ENCODE measurements at regions not wholly inside any gene's neighbourhood (a gene's known extent, or its start where the extent isn't known, plus 50 kb on each side); places are given as distances from the start of the nearest gene placed in this dataset.
"Not testable (repeated sequence)": the region's sequence is repeated elsewhere in the genome, so short reads cannot be mapped to it uniquely, and the experiment has no call there.

- DNase-seq (ENCODE audit: low read depth in 3 of 3, low spot score in 1 of 3): no peak
Observed at GRCh38 chr12:91278126-91278525, 95.5 kb upstream of the DCN start.

- no peak for DNase-seq (ENCODE audit: low read depth in 3 of 3, low spot score in 1 of 3)
Observed at GRCh38 chr12:91276509-91276908, 93.9 kb upstream of the DCN start.

- DNase-seq (ENCODE audit: low read depth in 3 of 3, low spot score in 1 of 3): no peak
Observed at GRCh38 chr12:91275321-91275720, 92.7 kb upstream of the DCN start.

GRCh38 chr12:91274916-91275315, 92.3 kb upstream of the DCN start:
- no peak for DNase-seq (ENCODE audit: low read depth in 3 of 3, low spot score in 1 of 3)

GRCh38 chr12:91273560-91273959, 90.9 kb upstream of the DCN start:
- DNase-seq (ENCODE audit: low read depth in 3 of 3, low spot score in 1 of 3): no peak

- DNase-seq (ENCODE audit: low read depth in 3 of 3, low spot score in 1 of 3): no peak
Observed at GRCh38 chr12:91272461-91273063, 89.9 kb upstream of the DCN start.

- DNase-seq (ENCODE audit: low read depth in 3 of 3, low spot score in 1 of 3): no peak
Observed at GRCh38 chr12:91271185-91271584, 88.6 kb upstream of the DCN start.

GRCh38 chr12:91267039-91267438, 84.4 kb upstream of the DCN start:
- no peak for DNase-seq (ENCODE audit: low read depth in 3 of 3, low spot score in 1 of 3)

GRCh38 chr12:91264178-91264577, 81.6 kb upstream of the DCN start:
- no peak for DNase-seq (ENCODE audit: low read depth in 3 of 3, low spot score in 1 of 3)

GRCh38 chr12:91261820-91262676, 79.4 kb upstream of the DCN start:
- no peak for DNase-seq (ENCODE audit: low read depth in 3 of 3, low spot score in 1 of 3)

- no peak for DNase-seq (ENCODE audit: low read depth in 3 of 3, low spot score in 1 of 3)
Observed at GRCh38 chr12:91256411-91256810, 73.8 kb upstream of the DCN start.

GRCh38 chr12:91252341-91252740, 69.7 kb upstream of the DCN start:
- DNase-seq (ENCODE audit: low read depth in 3 of 3, low spot score in 1 of 3): no peak

GRCh38 chr12:91250273-91250665, 67.7 kb upstream of the DCN start:
- DNase-seq (ENCODE audit: low read depth in 3 of 3, low spot score in 1 of 3): no peak

- no peak for DNase-seq (ENCODE audit: low read depth in 3 of 3, low spot score in 1 of 3)
Observed at GRCh38 chr12:91249518-91250272, 67.1 kb upstream of the DCN start.

GRCh38 chr12:91249054-91249453, 66.4 kb upstream of the DCN start:
- no peak for DNase-seq (ENCODE audit: low read depth in 3 of 3, low spot score in 1 of 3)

GRCh38 chr12:91243177-91243576, 60.6 kb upstream of the DCN start:
- not testable (repeated sequence) for DNase-seq (ENCODE audit: low read depth in 3 of 3, low spot score in 1 of 3)

- DNase-seq (ENCODE audit: low read depth in 3 of 3, low spot score in 1 of 3): no peak
Observed at GRCh38 chr12:91241756-91242155, 59.1 kb upstream of the DCN start.

- no peak for DNase-seq (ENCODE audit: low read depth in 3 of 3, low spot score in 1 of 3)
Observed at GRCh38 chr12:91240386-91241095, 57.9 kb upstream of the DCN start.

GRCh38 chr12:91239481-91239880, 56.9 kb upstream of the DCN start:
- no peak for DNase-seq (ENCODE audit: low read depth in 3 of 3, low spot score in 1 of 3)

Data from stimulated activated CD4-positive, alpha-beta T cell treated with anti-CD3 and anti-CD28 coated beads, TNF-alpha, amount 100 ng/mL, for 1 hour (primary cell).